ENCODE measurements at regions not wholly inside any gene's neighbourhood (a gene's known extent, or its start where the extent isn't known, plus 50 kb on each side); places are given as distances from the start of the nearest gene placed in this dataset.

- no peak overlapping the region for H3K27ac ChIP-seq
- H3K36me3 ChIP-seq, result no peaks in the 10 kb centered on the region
- no peaks in the 10 kb centered on the region for H3K4me1 ChIP-seq
- TF ChIP-seq CTCF (IDR thresholded peaks at IDR 0.05), result no peak
- H3K27me3 ChIP-seq, result no peaks in the 10 kb centered on the region
- H3K9me3 ChIP-seq, result peaks cover 0 to under 1% of the 10 kb centered on the region in 2 donors
- no peak overlapping the region for H3K4me3 ChIP-seq
- no peak for DNase-seq (ENCODE audit: low spot score)
Observed at GRCh38 chr22:47919001-47919441, 1156.6 kb downstream of the TBC1D22A start.

- no peak for TF ChIP-seq CTCF (IDR thresholded peaks at IDR 0.05)
Observed at GRCh38 chr22:47918276-47918921, 1155.9 kb downstream of the TBC1D22A start.

GRCh38 chr22:47914481-47915097, 1152.1 kb downstream of the TBC1D22A start:
- no peak for DNase-seq (ENCODE audit: low spot score)
- no peak for TF ChIP-seq CTCF (IDR thresholded peaks at IDR 0.05)
- Histone ChIP-seq H3K27ac (no peak overlapping the region), H3K27me3 (no peaks in the 10 kb centered on the region), H3K4me3 (no peak overlapping the region), H3K9me3 (peaks cover 5 to 11% of the 10 kb centered on the region in 2 donors), H3K4me1 (no peaks in the 10 kb centered on the region), H3K36me3 (no peaks in the 10 kb centered on the region)

More at GRCh38 chr22:47918276-47918921, 1155.9 kb downstream of the TBC1D22A start:
- Histone ChIP-seq H3K4me3 (no peak overlapping the region), H3K27ac (no peak overlapping the region), H3K4me1 (no peaks in the 10 kb centered on the region), H3K9me3 (no peaks in the 10 kb centered on the region), H3K27me3 (no peaks in the 10 kb centered on the region), H3K36me3 (no peaks in the 10 kb centered on the region)
- no peak for DNase-seq (ENCODE audit: low spot score)

- H3K27ac ChIP-seq, result no peak overlapping the region
- DNase-seq (ENCODE audit: low spot score), result peak; percentile 30
- no peaks in the 10 kb centered on the region for H3K4me1 ChIP-seq
- H3K4me3 ChIP-seq, result no peak overlapping the region
- no peaks in the 10 kb centered on the region for H3K9me3 ChIP-seq
- H3K36me3 ChIP-seq, result no peaks in the 10 kb centered on the region
- no peaks in the 10 kb centered on the region for H3K27me3 ChIP-seq
- no peak for TF ChIP-seq CTCF (IDR thresholded peaks at IDR 0.05)
Observed at GRCh38 chr22:47902646-47903180, 1140.3 kb downstream of the TBC1D22A start.

GRCh38 chr22:47901911-47902310, 1139.5 kb downstream of the TBC1D22A start:
- Histone ChIP-seq H3K9me3 (no peaks in the 10 kb centered on the region), H3K4me3 (no peak overlapping the region), H3K4me1 (no peaks in the 10 kb centered on the region), H3K27ac (no peak overlapping the region), H3K27me3 (no peaks in the 10 kb centered on the region), H3K36me3 (no peaks in the 10 kb centered on the region)
- peak; percentile 16 for DNase-seq (ENCODE audit: low spot score)
- no peak for TF ChIP-seq CTCF (IDR thresholded peaks at IDR 0.05)

Data from right atrium auricular region (tissue), 2 donors.